GM12873 (cell line): ENCODE measurements at regions not wholly inside any gene's neighbourhood (a gene's known extent, or its start where the extent isn't known, plus 50 kb on each side); places are given as distances from the start of the nearest gene placed in this dataset.

Source experiments
- TF ChIP-seq, protein P1 (sequence below): IDR thresholded peaks from 2 replicates; pipeline ENCODE4 v1.5.1; 2012; ENCODE audit warnings: low read depth, mild to moderate bottlenecking, moderate library complexity, low read length, control low read depth; ENCODE audit not compliant: insufficient read depth; ENCODE audit errors: missing control alignments

DNA sequence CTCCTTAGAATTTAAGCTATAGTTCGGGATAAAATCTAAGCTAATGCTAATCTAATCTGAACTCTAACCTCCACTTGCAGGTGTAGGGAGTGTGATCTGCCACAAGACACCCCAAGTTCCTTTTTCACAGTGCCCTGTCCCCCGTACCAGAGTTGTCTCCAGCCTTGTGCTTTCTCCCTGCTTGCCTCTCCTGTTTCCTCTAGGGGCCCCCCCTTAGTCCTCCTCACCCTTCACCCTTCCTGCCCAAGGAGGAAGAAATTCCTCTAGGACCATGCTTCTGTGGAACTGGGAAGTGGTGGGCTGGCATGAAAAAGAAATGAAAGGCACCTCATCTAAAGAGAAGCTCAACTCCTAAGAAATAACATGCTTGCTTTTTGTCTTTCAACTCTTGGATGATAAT is 50.2 kb upstream of the BCL9 start:
- TF ChIP-seq, protein P1, sequence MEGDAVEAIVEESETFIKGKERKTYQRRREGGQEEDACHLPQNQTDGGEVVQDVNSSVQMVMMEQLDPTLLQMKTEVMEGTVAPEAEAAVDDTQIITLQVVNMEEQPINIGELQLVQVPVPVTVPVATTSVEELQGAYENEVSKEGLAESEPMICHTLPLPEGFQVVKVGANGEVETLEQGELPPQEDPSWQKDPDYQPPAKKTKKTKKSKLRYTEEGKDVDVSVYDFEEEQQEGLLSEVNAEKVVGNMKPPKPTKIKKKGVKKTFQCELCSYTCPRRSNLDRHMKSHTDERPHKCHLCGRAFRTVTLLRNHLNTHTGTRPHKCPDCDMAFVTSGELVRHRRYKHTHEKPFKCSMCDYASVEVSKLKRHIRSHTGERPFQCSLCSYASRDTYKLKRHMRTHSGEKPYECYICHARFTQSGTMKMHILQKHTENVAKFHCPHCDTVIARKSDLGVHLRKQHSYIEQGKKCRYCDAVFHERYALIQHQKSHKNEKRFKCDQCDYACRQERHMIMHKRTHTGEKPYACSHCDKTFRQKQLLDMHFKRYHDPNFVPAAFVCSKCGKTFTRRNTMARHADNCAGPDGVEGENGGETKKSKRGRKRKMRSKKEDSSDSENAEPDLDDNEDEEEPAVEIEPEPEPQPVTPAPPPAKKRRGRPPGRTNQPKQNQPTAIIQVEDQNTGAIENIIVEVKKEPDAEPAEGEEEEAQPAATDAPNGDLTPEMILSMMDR = no peak
